ENCODE measurements at regions not wholly inside any gene's neighbourhood (a gene's known extent, or its start where the extent isn't known, plus 50 kb on each side); places are given as distances from the start of the nearest gene placed in this dataset.

- no peaks in the 10 kb centered on the region for H4K20me1 ChIP-seq (replicated peaks; ENCODE audit: insufficient read depth)
- H3K4me1 ChIP-seq (ENCODE audit: insufficient read depth): 0 out of 2 replicates have a peak, but pooled peaks cover 8% of the 10 kb centered on the region
- no peak overlapping the region for H3K4me3 ChIP-seq
- peaks cover 22% of the 10 kb centered on the region for H3K4me1 Mint-ChIP-seq
- H3K27ac Mint-ChIP-seq: no peak overlapping the region
- no peaks in the 10 kb centered on the region for H3K79me2 ChIP-seq (replicated peaks; ENCODE audit: insufficient read depth)
- ATAC-seq (no peak), DNase-seq (ENCODE audit: low spot score) (no peak)
- no peaks in the 10 kb centered on the region for H3F3A ChIP-seq (replicated peaks; ENCODE audit: low read depth)
- H3K4me2 ChIP-seq: no peak overlapping the region
- TF ChIP-seq EZH2phosphoT487 (IDR thresholded peaks at IDR 0.05; ENCODE audit: unreplicated experiment) (no peak), REST (IDR thresholded peaks at IDR 0.05; ENCODE audit: unreplicated experiment) (no peak)
- no peaks in the 10 kb centered on the region for H3K36me3 Mint-ChIP-seq (ENCODE audit: low read depth)
- H3K4me3 Mint-ChIP-seq: no peak overlapping the region
- no peaks in the 10 kb centered on the region for H3K9me2 ChIP-seq (ENCODE audit: insufficient read depth)
- peaks cover 19% of the 10 kb centered on the region for H3K27me3 Mint-ChIP-seq (ENCODE audit: insufficient read depth, low read depth, poor library complexity)
- H3K27me3 ChIP-seq (ENCODE audit: insufficient read depth): no peaks in the 10 kb centered on the region
- no peak overlapping the region for H2AFZ ChIP-seq
- no peaks in the 10 kb centered on the region for H3K9me3 Mint-ChIP-seq
- H3K36me3 ChIP-seq (ENCODE audit: insufficient read depth): no peaks in the 10 kb centered on the region
- no peak overlapping the region for H3K27ac ChIP-seq (ENCODE audit: low read depth)
These were observed 106.8 kb downstream of the CRYAA start for GRCh38 chr21:43275421-43276211.

DNA sequence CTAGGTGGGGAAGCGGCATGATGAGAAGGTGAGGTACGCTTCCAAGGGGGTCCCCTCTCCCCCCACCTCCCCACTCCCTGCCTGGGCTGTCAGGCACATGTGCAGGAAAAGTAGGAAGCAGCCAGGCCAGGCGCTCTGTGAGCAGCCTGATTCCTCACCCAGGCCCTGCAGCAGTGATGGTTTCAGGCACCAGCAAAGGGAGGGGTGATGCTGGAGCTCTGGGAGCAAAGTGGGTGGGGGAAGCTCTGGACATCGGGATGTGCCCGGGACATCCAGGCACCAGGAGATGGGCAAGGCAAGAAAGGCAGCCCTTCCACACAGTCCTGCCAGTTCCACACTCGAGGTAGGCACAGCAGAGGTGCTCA lies 106.1 kb downstream of the CRYAA start:
- no peaks in the 10 kb centered on the region for H4K20me1 ChIP-seq (replicated peaks; ENCODE audit: insufficient read depth)
- no peaks in the 10 kb centered on the region for H3K79me2 ChIP-seq (replicated peaks; ENCODE audit: insufficient read depth)
- H3K36me3 Mint-ChIP-seq (ENCODE audit: low read depth): no peaks in the 10 kb centered on the region
- no peak overlapping the region for H3K4me2 ChIP-seq
- H3K27ac Mint-ChIP-seq: no peak overlapping the region
- no peaks in the 10 kb centered on the region for H3F3A ChIP-seq (replicated peaks; ENCODE audit: low read depth)
- H2AFZ ChIP-seq: no peak overlapping the region
- H3K27me3 Mint-ChIP-seq (ENCODE audit: insufficient read depth, low read depth, poor library complexity): peaks cover 19% of the 10 kb centered on the region
- no peak overlapping the region for H3K4me3 Mint-ChIP-seq
- no peaks in the 10 kb centered on the region for H3K27me3 ChIP-seq (ENCODE audit: insufficient read depth)
- DNase-seq (ENCODE audit: low spot score) (no peak), ATAC-seq (no peak)
- no peaks in the 10 kb centered on the region for H3K9me3 Mint-ChIP-seq
- H3K4me1 Mint-ChIP-seq: peaks cover 22% of the 10 kb centered on the region
- no peak overlapping the region for H3K4me3 ChIP-seq
- H3K27ac ChIP-seq (ENCODE audit: low read depth): no peak overlapping the region
- no peaks in the 10 kb centered on the region for H3K36me3 ChIP-seq (ENCODE audit: insufficient read depth)
- H3K4me1 ChIP-seq (ENCODE audit: insufficient read depth): 0 out of 2 replicates have a peak, but pooled peaks cover 8% of the 10 kb centered on the region
- no peaks in the 10 kb centered on the region for H3K9me2 ChIP-seq (ENCODE audit: insufficient read depth)
- no peak for TF ChIP-seq ZNF462 (CRISPR knock-in tag; IDR thresholded peaks at IDR 0.05)
- TF ChIP-seq POLR2AphosphoS5 (IDR thresholded peaks at IDR 0.05; ENCODE audit: low read depth): no peak
- TF ChIP-seq ZNF331 (CRISPR knock-in tag; IDR thresholded peaks at IDR 0.05; ENCODE audit: low read depth): no peak
- TF ChIP-seq, protein P1, sequence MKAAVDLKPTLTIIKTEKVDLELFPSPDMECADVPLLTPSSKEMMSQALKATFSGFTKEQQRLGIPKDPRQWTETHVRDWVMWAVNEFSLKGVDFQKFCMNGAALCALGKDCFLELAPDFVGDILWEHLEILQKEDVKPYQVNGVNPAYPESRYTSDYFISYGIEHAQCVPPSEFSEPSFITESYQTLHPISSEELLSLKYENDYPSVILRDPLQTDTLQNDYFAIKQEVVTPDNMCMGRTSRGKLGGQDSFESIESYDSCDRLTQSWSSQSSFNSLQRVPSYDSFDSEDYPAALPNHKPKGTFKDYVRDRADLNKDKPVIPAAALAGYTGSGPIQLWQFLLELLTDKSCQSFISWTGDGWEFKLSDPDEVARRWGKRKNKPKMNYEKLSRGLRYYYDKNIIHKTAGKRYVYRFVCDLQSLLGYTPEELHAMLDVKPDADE (IDR thresholded peaks at IDR 0.05): no peak
- no peak for TF ChIP-seq ZNF114 (CRISPR knock-in tag; IDR thresholded peaks at IDR 0.05)
- TF ChIP-seq, protein P2, sequence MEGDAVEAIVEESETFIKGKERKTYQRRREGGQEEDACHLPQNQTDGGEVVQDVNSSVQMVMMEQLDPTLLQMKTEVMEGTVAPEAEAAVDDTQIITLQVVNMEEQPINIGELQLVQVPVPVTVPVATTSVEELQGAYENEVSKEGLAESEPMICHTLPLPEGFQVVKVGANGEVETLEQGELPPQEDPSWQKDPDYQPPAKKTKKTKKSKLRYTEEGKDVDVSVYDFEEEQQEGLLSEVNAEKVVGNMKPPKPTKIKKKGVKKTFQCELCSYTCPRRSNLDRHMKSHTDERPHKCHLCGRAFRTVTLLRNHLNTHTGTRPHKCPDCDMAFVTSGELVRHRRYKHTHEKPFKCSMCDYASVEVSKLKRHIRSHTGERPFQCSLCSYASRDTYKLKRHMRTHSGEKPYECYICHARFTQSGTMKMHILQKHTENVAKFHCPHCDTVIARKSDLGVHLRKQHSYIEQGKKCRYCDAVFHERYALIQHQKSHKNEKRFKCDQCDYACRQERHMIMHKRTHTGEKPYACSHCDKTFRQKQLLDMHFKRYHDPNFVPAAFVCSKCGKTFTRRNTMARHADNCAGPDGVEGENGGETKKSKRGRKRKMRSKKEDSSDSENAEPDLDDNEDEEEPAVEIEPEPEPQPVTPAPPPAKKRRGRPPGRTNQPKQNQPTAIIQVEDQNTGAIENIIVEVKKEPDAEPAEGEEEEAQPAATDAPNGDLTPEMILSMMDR (conservative IDR thresholded peaks at IDR 0.05; ENCODE audit: low read depth in 2 of 2): no peak

Data from GM23338 (cell line).